Mucosa of descending colon (tissue), 3 donors: ENCODE measurements at regions not wholly inside any gene's neighbourhood (a gene's known extent, or its start where the extent isn't known, plus 50 kb on each side); places are given as distances from the start of the nearest gene placed in this dataset.

Experiments used
- ATAC-seq: fragments of 200-7000 bp; cut with Tn5 transposase; one replicate; pipeline ENCODE4 v1.9.1; 2020; ENCODE audit warnings: mild to moderate bottlenecking, moderate library complexity
- DNase-seq, 3 donors: peaks; one replicate each; pipeline ENCODE4 v3.0.0-alpha.2; 2020
- H3K36me3 ChIP-seq: fragments of 200-600 bp; one replicate; pipeline ENCODE4 v1.8.0; 2021; ENCODE audit warnings: low read depth, mild to moderate bottlenecking
- H3K4me1 ChIP-seq: fragments of 200-600 bp; one replicate; pipeline ENCODE4 v1.8.0; 2021; ENCODE audit warnings: low read depth, mild to moderate bottlenecking
- H3K4me3 ChIP-seq: fragments of 200-600 bp; one replicate; pipeline ENCODE4 v1.8.0; 2021; ENCODE audit warnings: mild to moderate bottlenecking
- H3K9me3 ChIP-seq: fragments of 200-600 bp; one replicate; pipeline ENCODE4 v1.8.0; 2021; ENCODE audit warnings: mild to moderate bottlenecking
- CTCF ChIP-seq: fragments of 200-600 bp; IDR thresholded peaks from one replicate; pipeline ENCODE4 v1.8.0; 2022; ENCODE audit warnings: antibody characterized with exemption, mild to moderate bottlenecking
- intact Hi-C, 2 donors: fragments of 100-400 bp; cut with DNase I in 1 of 2; cut with micrococcal nuclease in 1 of 2; formaldehyde crosslinking; loops; one replicate each; pipeline versions ENCODE4 v1.11.0 to v1.11.1; 2022; cut with DNase I, micrococcal nuclease
- donor health status: DM: no; HTN: no; CAD: no; lungs with moderate emphysema.
- donor health status: DM: no; HTN: no; CAD: no.
- donor health status: DM: no; HTN: yes; CAD: no.

- DNase-seq, result no peak
- H3K36me3 ChIP-seq, result no peaks in the 10 kb centered on the region
- intact Hi-C loops, result no loop called here
- ATAC-seq, result no peak
- H3K9me3 ChIP-seq, result no peaks in the 10 kb centered on the region
- TF ChIP-seq CTCF, result no peak
- no peaks in the 10 kb centered on the region for H3K4me1 ChIP-seq
- no peak overlapping the region for H3K4me3 ChIP-seq
Measured at GRCh38 chr10:113292743-113293142, 260.1 kb upstream of the HABP2 start.

DNA sequence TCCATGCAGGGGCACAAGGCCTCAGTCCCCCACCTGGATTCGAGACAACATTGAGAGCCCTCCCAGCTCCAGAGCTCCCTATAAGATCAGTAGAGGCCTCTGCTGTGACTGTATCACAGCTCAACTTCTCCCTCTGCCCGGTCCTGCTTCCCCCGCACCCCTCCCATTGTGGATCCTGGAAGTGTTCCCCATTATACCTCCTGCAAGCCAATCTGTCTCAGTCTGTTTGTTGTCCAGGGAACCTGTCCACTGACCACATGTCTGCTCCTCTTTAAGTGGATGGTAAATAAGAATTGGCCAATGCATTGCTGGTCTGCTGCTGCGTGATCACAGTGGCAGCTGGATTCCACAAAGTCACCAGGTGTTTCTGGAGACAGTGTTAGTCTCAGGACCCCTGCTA lies 259.7 kb upstream of the HABP2 start:
- H3K36me3 ChIP-seq, result no peaks in the 10 kb centered on the region
- no peak overlapping the region for H3K4me3 ChIP-seq
- ATAC-seq, result no peak
- no peak for DNase-seq
- H3K4me1 ChIP-seq, result no peaks in the 10 kb centered on the region
- no peak for TF ChIP-seq CTCF
- intact Hi-C loops, result no loop called here
- no peaks in the 10 kb centered on the region for H3K9me3 ChIP-seq

DNA sequence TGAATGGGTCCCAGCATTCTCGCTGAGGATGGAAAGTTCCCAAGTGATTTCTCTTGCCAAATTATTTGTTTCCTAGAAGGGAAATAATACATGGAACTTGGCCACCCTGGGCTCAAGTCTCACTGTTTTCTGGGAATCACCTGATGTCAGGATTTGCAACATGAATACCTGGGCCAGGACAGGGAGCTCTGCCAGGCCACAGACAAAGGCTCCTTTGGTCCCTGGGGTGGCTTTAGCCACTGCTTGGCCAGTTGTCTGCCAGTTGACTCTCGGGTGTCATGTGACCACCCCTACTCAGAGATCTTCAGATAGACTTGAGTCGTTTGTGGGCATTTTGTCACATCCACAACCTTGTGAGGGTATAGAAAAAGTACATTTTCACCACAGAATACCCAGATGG lies 258.0 kb upstream of the HABP2 start:
- no peaks in the 10 kb centered on the region for H3K9me3 ChIP-seq
- no peaks in the 10 kb centered on the region for H3K36me3 ChIP-seq
- no peak for DNase-seq
- H3K4me1 ChIP-seq, result no peaks in the 10 kb centered on the region
- TF ChIP-seq CTCF, result no peak
- no peak for ATAC-seq
- intact Hi-C loops, result no loop called here
- no peak overlapping the region for H3K4me3 ChIP-seq

- intact Hi-C loops, result no loop called here
- DNase-seq (no peak), ATAC-seq (no peak)
- Histone ChIP-seq H3K4me1 (no peaks in the 10 kb centered on the region), H3K9me3 (no peaks in the 10 kb centered on the region), H3K4me3 (no peak overlapping the region), H3K36me3 (no peaks in the 10 kb centered on the region)
- TF ChIP-seq CTCF, result no peak
Measured at GRCh38 chr10:113297226-113297625, 255.6 kb upstream of the HABP2 start.

GRCh38 chr10:113298616-113299015 lies 254.2 kb upstream of the HABP2 start:
- TF ChIP-seq CTCF, result no peak
- ATAC-seq (no peak), DNase-seq (no peak)
- no peaks in the 10 kb centered on the region for H3K4me1 ChIP-seq
- no peak overlapping the region for H3K4me3 ChIP-seq
- no peaks in the 10 kb centered on the region for H3K9me3 ChIP-seq
- intact Hi-C loops, result no loop called here
- H3K36me3 ChIP-seq, result no peaks in the 10 kb centered on the region

DNA sequence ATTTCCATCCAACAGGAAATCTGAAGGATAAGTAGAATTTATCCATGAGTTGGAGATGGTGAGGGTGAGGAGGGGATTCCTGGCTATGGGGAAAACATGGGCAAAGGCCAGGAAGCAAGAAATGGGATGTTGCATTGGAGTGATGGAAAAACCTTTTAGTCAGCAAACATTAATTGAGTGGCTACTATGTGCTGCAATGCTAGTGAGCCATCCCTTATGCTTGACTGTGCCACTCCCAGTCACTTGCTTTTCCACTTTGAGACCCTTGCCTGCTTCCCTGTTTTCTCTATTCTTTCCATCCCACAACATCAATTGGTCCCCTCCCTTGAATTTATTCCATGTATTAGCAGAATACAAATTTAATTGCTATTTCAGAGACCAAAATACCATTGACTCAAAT lies 252.7 kb upstream of the HABP2 start:
- no peak for ATAC-seq
- intact Hi-C loops, result no loop called here

More for the DNA sequence above, 252.7 kb upstream of the HABP2 start:
- TF ChIP-seq CTCF, result no peak
- no peak overlapping the region for H3K4me3 ChIP-seq
- DNase-seq, result no peak
- no peaks in the 10 kb centered on the region for H3K4me1 ChIP-seq
- no peaks in the 10 kb centered on the region for H3K36me3 ChIP-seq
- no peaks in the 10 kb centered on the region for H3K9me3 ChIP-seq
